ENCODE measurements at regions not wholly inside any gene's neighbourhood (a gene's known extent, or its start where the extent isn't known, plus 50 kb on each side); places are given as distances from the start of the nearest gene placed in this dataset.

- no peak for TF ChIP-seq CTCF (conservative IDR thresholded peaks at IDR 0.05; ENCODE audit: low read depth, low read length)
- H3K4me3 ChIP-seq (ENCODE audit: low read length) = no peak overlapping the region
- DNase-seq (ENCODE audit: low read depth) = no peak
Observed at GRCh38 chr3:178274711-178275110, 261.5 kb upstream of the KCNMB2 start.

DNA sequence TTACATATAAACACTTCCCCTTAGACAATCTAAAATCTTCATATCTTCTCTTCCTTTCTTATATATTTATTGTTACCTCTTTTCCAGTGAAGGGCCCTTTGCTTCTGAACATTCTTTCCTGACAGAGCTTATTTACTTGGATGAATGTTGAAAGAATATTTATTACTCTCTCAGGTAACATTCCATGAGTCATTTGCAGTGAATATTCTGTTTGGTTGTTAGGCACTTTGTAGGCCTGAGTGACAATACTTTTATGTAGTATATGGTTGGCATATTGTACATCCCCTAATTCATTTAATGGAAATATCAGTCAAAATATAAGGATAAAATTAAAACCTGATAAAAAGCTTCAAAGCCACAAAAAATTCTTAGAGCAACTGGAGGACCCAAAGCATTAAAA lies 260.9 kb upstream of the KCNMB2 start:
- DNase-seq (ENCODE audit: low read depth) = no peak
- no peak overlapping the region for H3K4me3 ChIP-seq (ENCODE audit: low read length)
- no peak for TF ChIP-seq CTCF (conservative IDR thresholded peaks at IDR 0.05; ENCODE audit: low read depth, low read length)

DNA sequence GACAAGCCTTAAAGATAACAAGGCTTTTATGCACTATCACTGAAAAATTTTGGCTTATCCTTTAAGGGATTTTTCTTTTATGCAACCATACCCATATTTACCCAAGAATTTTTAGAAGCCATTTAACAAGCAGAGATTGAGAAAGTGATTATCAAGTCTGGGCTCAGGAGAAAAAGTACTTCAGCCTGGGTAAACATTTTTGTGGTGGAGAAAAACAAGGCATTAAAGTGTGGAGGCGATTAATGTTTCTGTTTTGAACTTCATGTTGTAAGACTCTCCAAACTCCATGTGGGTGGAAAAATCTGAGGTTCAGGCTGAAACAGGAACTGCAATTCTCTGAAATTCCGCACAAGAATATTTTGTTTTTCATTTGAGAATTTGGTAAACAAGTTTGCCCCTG lies 260.4 kb upstream of the KCNMB2 start:
- no peak overlapping the region for H3K4me3 ChIP-seq (ENCODE audit: low read length)
- DNase-seq (ENCODE audit: low read depth) = no peak
- TF ChIP-seq CTCF (conservative IDR thresholded peaks at IDR 0.05; ENCODE audit: low read depth, low read length) = no peak

DNA sequence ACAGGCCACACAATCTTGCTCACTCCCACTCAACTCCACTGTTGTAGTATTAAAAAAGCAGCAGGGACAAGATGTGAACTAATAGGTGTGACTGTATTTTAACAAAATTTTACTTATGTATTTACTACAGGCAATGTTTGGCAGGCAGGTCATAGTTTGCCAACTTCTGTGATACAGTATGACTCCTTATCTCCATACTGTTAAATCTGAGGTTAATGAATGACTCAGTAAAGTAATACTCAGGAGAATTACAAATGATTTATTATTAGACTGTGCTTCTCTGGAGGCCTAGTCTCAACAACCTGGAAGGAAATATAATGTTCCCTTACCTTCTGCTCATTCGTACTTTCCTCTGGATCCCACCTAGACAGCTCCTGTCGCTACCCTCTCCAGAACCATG lies 258.6 kb upstream of the KCNMB2 start:
- no peak for TF ChIP-seq CTCF (conservative IDR thresholded peaks at IDR 0.05; ENCODE audit: low read depth, low read length)
- peak; percentile 19 for DNase-seq (ENCODE audit: low read depth)
- H3K4me3 ChIP-seq (ENCODE audit: low read length) = no peak overlapping the region

GRCh38 chr3:178283561-178283960 lies 252.7 kb upstream of the KCNMB2 start:
- H3K4me3 ChIP-seq (ENCODE audit: low read length) = no peak overlapping the region
- TF ChIP-seq CTCF (conservative IDR thresholded peaks at IDR 0.05; ENCODE audit: low read depth, low read length) = no peak
- no peak for DNase-seq (ENCODE audit: low read depth)

DNA sequence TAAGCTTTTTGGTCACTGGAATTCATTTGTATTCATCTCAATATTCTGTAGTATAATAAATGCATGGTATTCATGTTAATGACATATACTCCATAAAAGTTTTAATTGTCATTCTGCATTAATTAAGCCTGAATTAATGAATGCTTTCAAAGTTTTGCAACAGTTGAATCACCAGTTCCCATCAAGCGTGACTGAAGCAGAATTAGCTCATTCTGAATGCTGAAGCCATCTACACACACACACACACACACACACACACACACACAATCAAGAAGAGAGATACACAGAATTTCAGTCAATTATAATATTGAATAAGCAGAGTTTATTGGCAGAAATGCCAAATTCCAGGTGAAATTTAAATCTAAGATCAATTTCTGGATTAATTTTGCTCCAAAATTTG lies 252.1 kb upstream of the KCNMB2 start:
- H3K4me3 ChIP-seq (ENCODE audit: low read length) = no peak overlapping the region
- TF ChIP-seq CTCF (conservative IDR thresholded peaks at IDR 0.05; ENCODE audit: low read depth, low read length) = no peak
- DNase-seq (ENCODE audit: low read depth) = no peak

DNA sequence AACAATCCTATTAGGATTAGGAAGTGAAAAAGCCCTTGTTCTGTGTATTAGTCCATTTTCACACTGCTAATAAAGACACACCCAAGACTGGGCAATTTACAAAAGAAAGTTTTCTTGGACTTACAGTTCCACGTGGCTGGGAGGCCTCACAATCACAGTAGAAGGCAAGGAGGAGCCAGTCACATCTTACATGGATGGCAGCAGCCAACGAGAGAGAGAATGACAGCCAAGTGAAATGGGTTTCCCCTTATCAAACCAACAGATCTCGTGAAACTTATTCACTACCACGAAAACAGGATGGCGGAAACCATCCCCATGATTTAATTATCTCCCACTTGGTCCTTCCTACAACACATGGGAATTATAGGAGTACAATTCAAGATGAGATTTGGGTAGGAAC lies 248.2 kb upstream of the KCNMB2 start:
- no peak for TF ChIP-seq CTCF (conservative IDR thresholded peaks at IDR 0.05; ENCODE audit: low read depth, low read length)
- no peak overlapping the region for H3K4me3 ChIP-seq (ENCODE audit: low read length)

More for the DNA sequence above, 248.2 kb upstream of the KCNMB2 start:
- DNase-seq (ENCODE audit: low read depth) = no peak
